ENCODE measurements at regions not wholly inside any gene's neighbourhood (a gene's known extent, or its start where the extent isn't known, plus 50 kb on each side); places are given as distances from the start of the nearest gene placed in this dataset.

- TF ChIP-seq CTCF (IDR thresholded peaks at IDR 0.05) (no peak), POLR2A (IDR thresholded peaks at IDR 0.05) (no peak)
- WGBS, 2 donors = 65 to 68% methylated on average over 10 to 16 of the region's 20 CpGs
- H3K4me1 ChIP-seq = peaks cover 0 to 8% (median 0%) of the 10 kb centered on the region in 3 donors
- no peak overlapping the region for H3K4me3 ChIP-seq
- DNase-seq = no peak
- intact Hi-C loops (cut with DNase I) = no loop called here
- no peaks in the 10 kb centered on the region for H3K9me3 ChIP-seq
- H3K36me3 ChIP-seq = no peaks in the 10 kb centered on the region
- H3K27me3 ChIP-seq = peaks cover 0 to 45% (median 0%) of the 10 kb centered on the region in 4 donors
- peak overlapping the region in 2 of 4 donors; percentile 5 to 42 for H3K27ac ChIP-seq
Measured at GRCh38 chr1:47643306-47644211, 205.7 kb downstream of the FOXD2 start.

- TF ChIP-seq CTCF (IDR thresholded peaks at IDR 0.05) = no peak
- Histone ChIP-seq H3K4me1 (peaks cover 0 to 8% (median 0%) of the 10 kb centered on the region in 3 donors), H3K4me3 (no peak overlapping the region), H3K27me3 (peaks cover 0 to 39% (median 0%) of the 10 kb centered on the region in 4 donors), H3K27ac (peak overlapping the region in 1 of 4 donors; percentile 7), H3K9me3 (no peaks in the 10 kb centered on the region), H3K36me3 (no peaks in the 10 kb centered on the region)
- intact Hi-C loops (cut with DNase I) = no loop called here
- DNase-seq = no peak
- 38 to 59% methylated on average over 5 of the region's 5 CpGs for WGBS, 2 donors
Measured at GRCh38 chr1:47644212-47644573, 206.3 kb downstream of the FOXD2 start.

GRCh38 chr1:47645151-47645550 is 207.3 kb downstream of the FOXD2 start:
- no peaks in the 10 kb centered on the region for H3K9me3 ChIP-seq
- no peaks in the 10 kb centered on the region for H3K36me3 ChIP-seq
- peak overlapping the region in 1 of 4 donors; percentile 7 for H3K27ac ChIP-seq
- intact Hi-C loops (cut with DNase I) = no loop called here
- H3K4me3 ChIP-seq = no peak overlapping the region
- peaks cover 0 to 34% (median 0%) of the 10 kb centered on the region in 4 donors for H3K27me3 ChIP-seq
- no peak for TF ChIP-seq POLR2A (IDR thresholded peaks at IDR 0.05)
- H3K4me1 ChIP-seq = peaks cover 0 to 11% (median 0%) of the 10 kb centered on the region in 3 donors
- no peak for DNase-seq
- 30 to 62% methylated on average over 7 to 8 of the region's 8 CpGs for WGBS, 2 donors

- H3K36me3 ChIP-seq = no peaks in the 10 kb centered on the region
- DNase-seq = no peak
- no peak for TF ChIP-seq POLR2A (IDR thresholded peaks at IDR 0.05)
- TF ChIP-seq CTCF (IDR thresholded peaks at IDR 0.05) = no peak
- H3K27ac ChIP-seq = no peak overlapping the region
- peaks cover 0 to 24% (median 0%) of the 10 kb centered on the region in 3 donors for H3K4me1 ChIP-seq
- 100% methylated on average over 1 of the region's 1 CpG for WGBS, 2 donors
- no peaks in the 10 kb centered on the region for H3K9me3 ChIP-seq
- peaks cover 0 to 25% (median 0%) of the 10 kb centered on the region in 4 donors for H3K27me3 ChIP-seq
- intact Hi-C loops (cut with DNase I) = no loop called here
- H3K4me3 ChIP-seq = no peak overlapping the region
Measured at GRCh38 chr1:47646676-47647075, 208.8 kb downstream of the FOXD2 start.

GRCh38 chr1:47647327-47647845 is 209.5 kb downstream of the FOXD2 start:
- Histone ChIP-seq H3K27ac (no peak overlapping the region), H3K36me3 (no peaks in the 10 kb centered on the region), H3K27me3 (peaks cover 0 to 25% (median 0%) of the 10 kb centered on the region in 4 donors), H3K4me3 (no peak overlapping the region), H3K4me1 (peaks cover 0 to 24% (median 0%) of the 10 kb centered on the region in 3 donors), H3K9me3 (no peaks in the 10 kb centered on the region)
- intact Hi-C loops (cut with DNase I) = no loop called here
- no peak for TF ChIP-seq CTCF (IDR thresholded peaks at IDR 0.05)
- no peak for TF ChIP-seq POLR2A (IDR thresholded peaks at IDR 0.05)
- WGBS, 2 donors = 78 to 81% methylated on average over 4 to 5 of the region's 5 CpGs
- no peak for DNase-seq

All from esophagus squamous epithelium (tissue), 5 donors.